Right lobe of liver (tissue), 6 donors: ENCODE measurements at regions not wholly inside any gene's neighbourhood (a gene's known extent, or its start where the extent isn't known, plus 50 kb on each side); places are given as distances from the start of the nearest gene placed in this dataset.
A peak's percentile ranks its signal among the peaks of the same experiment; 100 is the strongest.

ENCODE experiments used
- ATAC-seq, 4 donors: fragments of 200-7000 bp; cut with Tn5 transposase; one replicate each; pipeline ENCODE4 v1.9.1; 2020; ENCODE audit warnings: mild to moderate bottlenecking in 4 of 4, moderate library complexity in 4 of 4
- DNase-seq, 3 donors: peaks; one replicate each; pipeline ENCODE4 v3.0.0-alpha.2; 2020
- H3K27ac ChIP-seq, 3 donors: fragments of 200-600 bp; one replicate each; pipeline ENCODE4 v1.8.0; 2022
- H3K27me3 ChIP-seq, 2 donors: fragments of 200-600 bp; one replicate each; pipeline ENCODE4 v1.8.0; 2022
- H3K36me3 ChIP-seq, 4 donors: fragments of 200-600 bp; sonication (generic) in 1 of 4; one replicate each; pipeline versions ENCODE4 v1.5.1 to v1.8.0; 2017 to 2022; ENCODE audit warnings: control low read depth in 1 of 4
- H3K4me1 ChIP-seq, 4 donors: fragments of 200-600 bp; sonication (generic) in 1 of 4; one replicate each; pipeline versions ENCODE4 v1.5.1 to v1.8.0; 2017 to 2022; ENCODE audit warnings: control low read depth in 1 of 4
- H3K4me3 ChIP-seq, 3 donors: fragments of 200-600 bp; one replicate each; pipeline ENCODE4 v1.8.0; 2022
- H3K9me3 ChIP-seq, 4 donors: fragments of 200-600 bp; sonication (generic) in 1 of 4; one replicate each; pipeline versions ENCODE4 v1.5.1 to v1.8.0; 2017 to 2022; ENCODE audit warnings: control low read depth in 1 of 4
- CTCF ChIP-seq, 4 donors: fragments of 200-600 bp in 3 of 4; fragments of 450-650 bp in 1 of 4; IDR thresholded peaks; one replicate each; pipeline versions ENCODE4 v1.5.1 to v1.8.0; 2016 to 2022; ENCODE audit warnings: antibody characterized with exemption in 4 of 4, mild to moderate bottlenecking in 2 of 4
- POLR2A ChIP-seq: fragments of 450-650 bp; IDR thresholded peaks from one replicate; pipeline ENCODE4 v1.6.1; 2017; ENCODE audit warnings: antibody characterized with exemption, mild to moderate bottlenecking
- WGBS: methylation state at CpG from one replicate; pipeline ENCODE4 v1.1.6; 2018; ENCODE audit warnings: low coverage, low lambda C conversion rate; ENCODE audit not compliant: insufficient coverage; ENCODE audit errors: missing lambda C conversion rate; 5-methylcytosine and 5-hydroxymethylcytosine counted together
- intact Hi-C, 2 donors: fragments of 100-400 bp; cut with DNase I; formaldehyde crosslinking; loops; one replicate each; pipeline versions ENCODE4 v1.11.2 to v1.14.1; 2022
- donor health status: DM: no; HTN: yes; CAD: no.
- donor health status: DM: no; HTN: no; CAD: no.
- donor health status: DM: no; HTN: no; CAD: no.
- donor health status: DM: no; HTN: yes; CAD: no.
- donor health status: DM: no; HTN: yes; CAD: no.

- Histone ChIP-seq H3K36me3 (no peaks in the 10 kb centered on the region), H3K9me3 (no peaks in the 10 kb centered on the region), H3K27me3 (no peaks in the 10 kb centered on the region), H3K27ac (no peak overlapping the region), H3K4me1 (no peaks in the 10 kb centered on the region), H3K4me3 (no peak overlapping the region)
- DNase-seq, result no peak
- intact Hi-C loops, result no loop called here
- WGBS, result 52% methylated on average over 6 of the region's 19 CpGs
- ATAC-seq, result no peak
- TF ChIP-seq CTCF (IDR thresholded peaks at IDR 0.05), result no peak
- TF ChIP-seq POLR2A, result no peak
Measured at GRCh38 chr22:48838846-48839730, 988.6 kb downstream of the BRD1 start.

GRCh38 chr22:48838376-48838775, 989.3 kb downstream of the BRD1 start:
- ATAC-seq, result no peak
- intact Hi-C loops, result no loop called here
- 65% methylated on average over 6 of the region's 16 CpGs for WGBS
- Histone ChIP-seq H3K27ac (no peak overlapping the region), H3K9me3 (no peaks in the 10 kb centered on the region), H3K4me3 (no peak overlapping the region), H3K27me3 (no peaks in the 10 kb centered on the region), H3K36me3 (no peaks in the 10 kb centered on the region), H3K4me1 (no peaks in the 10 kb centered on the region)
- TF ChIP-seq POLR2A (no peak), CTCF (IDR thresholded peaks at IDR 0.05) (no peak)
- peak in 1 of 3 donors; percentile 35 for DNase-seq

- intact Hi-C loops, result no loop called here
- DNase-seq (peak in 1 of 3 donors; percentile 34), ATAC-seq (no peak)
- TF ChIP-seq CTCF (IDR thresholded peaks at IDR 0.05) (no peak), POLR2A (no peak)
- Histone ChIP-seq H3K27me3 (no peaks in the 10 kb centered on the region), H3K4me3 (no peak overlapping the region), H3K27ac (no peak overlapping the region), H3K36me3 (no peaks in the 10 kb centered on the region), H3K9me3 (no peaks in the 10 kb centered on the region), H3K4me1 (no peaks in the 10 kb centered on the region)
- WGBS, result 45% methylated on average over 12 of the region's 16 CpGs
Measured at GRCh38 chr22:48837341-48837935, 990.2 kb downstream of the BRD1 start.

GRCh38 chr22:48836673-48837340, 990.9 kb downstream of the BRD1 start:
- TF ChIP-seq POLR2A, result no peak
- no peak for TF ChIP-seq CTCF (IDR thresholded peaks at IDR 0.05)
- no peak for ATAC-seq
- Histone ChIP-seq H3K9me3 (no peaks in the 10 kb centered on the region), H3K4me1 (no peaks in the 10 kb centered on the region), H3K27me3 (no peaks in the 10 kb centered on the region), H3K4me3 (no peak overlapping the region), H3K27ac (no peak overlapping the region), H3K36me3 (no peaks in the 10 kb centered on the region)
- DNase-seq, result no peak
- 61% methylated on average over 14 of the region's 19 CpGs for WGBS
- intact Hi-C loops, result no loop called here
